ENCODE measurements at regions not wholly inside any gene's neighbourhood (a gene's known extent, or its start where the extent isn't known, plus 50 kb on each side); places are given as distances from the start of the nearest gene placed in this dataset.

- no peaks in the 10 kb centered on the region for H3K27me3 Mint-ChIP-seq (ENCODE audit: low read depth)
- H3K27ac Mint-ChIP-seq: no peak overlapping the region
- no peaks in the 10 kb centered on the region for H3K36me3 Mint-ChIP-seq (ENCODE audit: low read depth)
- no peak for DNase-seq (ENCODE audit: low spot score)
- H3K4me3 Mint-ChIP-seq: no peak overlapping the region
- peaks cover 32% of the 10 kb centered on the region for H3K9me3 Mint-ChIP-seq
- no peaks in the 10 kb centered on the region for H3K4me1 Mint-ChIP-seq (ENCODE audit: low read depth)
These were observed 231.9 kb downstream of the BMP2 start for GRCh38 chr20:6999381-6999780.

- no peak overlapping the region for H3K27ac Mint-ChIP-seq
- no peak for DNase-seq (ENCODE audit: low spot score)
- no peaks in the 10 kb centered on the region for H3K27me3 Mint-ChIP-seq (ENCODE audit: low read depth)
- no peaks in the 10 kb centered on the region for H3K36me3 Mint-ChIP-seq (ENCODE audit: low read depth)
- no peaks in the 10 kb centered on the region for H3K4me1 Mint-ChIP-seq (ENCODE audit: low read depth)
- H3K4me3 Mint-ChIP-seq: no peak overlapping the region
- H3K9me3 Mint-ChIP-seq: peaks cover 40% of the 10 kb centered on the region
These were observed 236.1 kb downstream of the BMP2 start for GRCh38 chr20:7003598-7003997.

DNA sequence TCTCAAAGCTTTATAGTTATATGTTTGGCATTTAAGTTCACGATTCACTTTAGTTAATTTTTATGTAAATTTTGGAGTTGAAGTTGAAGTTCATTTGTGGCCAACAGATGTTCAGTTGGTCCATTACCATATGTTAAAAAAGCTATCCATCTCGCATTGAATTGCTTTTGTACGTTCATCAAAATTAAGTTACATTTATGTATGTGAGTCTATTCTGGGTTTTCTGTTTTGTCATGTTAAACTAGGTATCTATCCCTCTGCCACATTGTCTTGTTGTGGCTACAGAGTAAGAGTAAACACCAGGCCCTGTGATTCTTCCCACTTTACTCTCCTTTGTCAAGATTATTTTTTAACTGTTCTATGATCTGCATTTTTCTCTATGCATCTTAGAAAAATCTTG is 237.3 kb downstream of the BMP2 start:
- Mint-ChIP-seq H3K36me3 (ENCODE audit: low read depth) (no peaks in the 10 kb centered on the region), H3K27ac (no peak overlapping the region), H3K4me1 (ENCODE audit: low read depth) (no peaks in the 10 kb centered on the region), H3K4me3 (no peak overlapping the region), H3K27me3 (ENCODE audit: low read depth) (no peaks in the 10 kb centered on the region), H3K9me3 (peaks cover 45% of the 10 kb centered on the region)
- DNase-seq (ENCODE audit: low spot score): no peak

DNA sequence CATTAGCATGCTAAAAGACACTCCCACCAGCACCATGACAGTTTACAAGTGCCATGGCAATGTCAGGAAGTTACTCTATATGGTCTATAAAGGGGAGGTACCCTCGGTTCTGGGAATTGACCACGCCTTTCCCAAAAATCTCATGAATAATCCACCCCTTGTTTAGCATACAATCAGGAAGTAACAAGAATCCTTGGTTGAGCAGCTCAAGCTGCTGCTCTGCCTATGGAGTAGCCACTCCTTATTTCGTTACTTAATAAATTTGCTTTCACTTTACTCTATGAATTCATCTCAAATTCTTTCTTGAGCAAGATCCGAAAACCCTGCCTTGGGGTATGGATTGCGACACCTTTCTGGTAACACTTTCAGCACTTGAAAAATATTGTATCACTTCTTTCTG is 243.0 kb downstream of the BMP2 start:
- H3K27me3 Mint-ChIP-seq (ENCODE audit: low read depth): no peaks in the 10 kb centered on the region
- H3K36me3 Mint-ChIP-seq (ENCODE audit: low read depth): no peaks in the 10 kb centered on the region
- no peak overlapping the region for H3K4me3 Mint-ChIP-seq
- H3K27ac Mint-ChIP-seq: no peak overlapping the region
- no peaks in the 10 kb centered on the region for H3K4me1 Mint-ChIP-seq (ENCODE audit: low read depth)
- DNase-seq (ENCODE audit: low spot score): no peak
- H3K9me3 Mint-ChIP-seq: peaks cover 43% of the 10 kb centered on the region

DNA sequence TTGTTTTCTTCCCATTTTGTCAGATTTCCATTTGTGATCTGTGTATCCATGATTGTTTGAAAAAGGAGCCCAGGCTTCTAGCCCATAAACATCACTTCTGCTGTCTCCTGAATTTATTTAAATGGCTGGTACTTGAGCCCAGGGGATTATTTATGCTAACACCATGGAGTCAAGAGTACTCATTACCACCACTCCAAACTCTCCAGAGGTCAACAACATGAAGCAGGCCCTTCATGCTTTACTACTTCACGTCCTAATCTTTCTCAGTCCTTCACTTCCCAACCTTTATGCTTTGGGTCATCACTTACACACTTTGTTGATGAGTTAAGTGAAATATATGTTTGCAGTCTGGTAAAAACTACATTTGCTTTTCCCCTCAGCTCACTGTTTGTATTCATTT is 247.8 kb downstream of the BMP2 start:
- H3K36me3 Mint-ChIP-seq (ENCODE audit: low read depth): no peaks in the 10 kb centered on the region
- DNase-seq (ENCODE audit: low spot score): no peak
- H3K9me3 Mint-ChIP-seq: peaks cover 19% of the 10 kb centered on the region
- H3K4me3 Mint-ChIP-seq: no peak overlapping the region
- H3K4me1 Mint-ChIP-seq (ENCODE audit: low read depth): no peaks in the 10 kb centered on the region
- no peak overlapping the region for H3K27ac Mint-ChIP-seq
- no peaks in the 10 kb centered on the region for H3K27me3 Mint-ChIP-seq (ENCODE audit: low read depth)

GRCh38 chr20:7022597-7022996 is 255.1 kb downstream of the BMP2 start:
- H3K36me3 Mint-ChIP-seq (ENCODE audit: low read depth): no peaks in the 10 kb centered on the region
- no peak for DNase-seq (ENCODE audit: low spot score)
- no peak overlapping the region for H3K27ac Mint-ChIP-seq
- H3K9me3 Mint-ChIP-seq: peaks cover 37% of the 10 kb centered on the region
- no peak overlapping the region for H3K4me3 Mint-ChIP-seq
- no peaks in the 10 kb centered on the region for H3K27me3 Mint-ChIP-seq (ENCODE audit: low read depth)
- H3K4me1 Mint-ChIP-seq (ENCODE audit: low read depth): no peaks in the 10 kb centered on the region

DNA sequence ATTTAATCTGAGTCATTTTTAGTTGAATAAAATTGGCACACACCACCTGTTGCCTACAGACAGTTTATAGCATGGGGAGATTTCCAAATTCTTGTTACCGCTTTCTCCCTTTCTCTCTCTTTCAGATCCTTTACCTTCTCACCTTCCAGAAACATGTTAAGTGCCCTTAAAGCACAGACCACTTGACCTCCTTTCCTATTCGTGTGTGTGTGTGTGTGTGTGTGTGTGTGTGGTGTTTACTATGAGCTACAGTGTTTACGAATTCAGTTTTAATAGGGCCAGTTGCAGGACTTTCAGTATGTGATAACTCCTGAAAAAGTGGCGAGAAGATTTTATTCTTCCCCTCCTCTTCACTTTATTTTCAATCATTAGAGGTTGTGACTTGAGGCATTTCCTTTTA is 258.1 kb downstream of the BMP2 start:
- Mint-ChIP-seq H3K36me3 (ENCODE audit: low read depth) (no peaks in the 10 kb centered on the region), H3K27me3 (ENCODE audit: low read depth) (no peaks in the 10 kb centered on the region), H3K27ac (no peak overlapping the region), H3K4me1 (ENCODE audit: low read depth) (no peaks in the 10 kb centered on the region), H3K9me3 (peaks cover 33% of the 10 kb centered on the region), H3K4me3 (no peak overlapping the region)
- DNase-seq (ENCODE audit: low spot score): no peak

- DNase-seq (ENCODE audit: low spot score): no peak
- Mint-ChIP-seq H3K36me3 (ENCODE audit: low read depth) (no peaks in the 10 kb centered on the region), H3K27me3 (ENCODE audit: low read depth) (no peaks in the 10 kb centered on the region), H3K4me3 (no peak overlapping the region), H3K27ac (no peak overlapping the region), H3K9me3 (peaks cover 21% of the 10 kb centered on the region), H3K4me1 (ENCODE audit: low read depth) (no peaks in the 10 kb centered on the region)
These were observed 261.5 kb downstream of the BMP2 start for GRCh38 chr20:7029019-7029418.

DNA sequence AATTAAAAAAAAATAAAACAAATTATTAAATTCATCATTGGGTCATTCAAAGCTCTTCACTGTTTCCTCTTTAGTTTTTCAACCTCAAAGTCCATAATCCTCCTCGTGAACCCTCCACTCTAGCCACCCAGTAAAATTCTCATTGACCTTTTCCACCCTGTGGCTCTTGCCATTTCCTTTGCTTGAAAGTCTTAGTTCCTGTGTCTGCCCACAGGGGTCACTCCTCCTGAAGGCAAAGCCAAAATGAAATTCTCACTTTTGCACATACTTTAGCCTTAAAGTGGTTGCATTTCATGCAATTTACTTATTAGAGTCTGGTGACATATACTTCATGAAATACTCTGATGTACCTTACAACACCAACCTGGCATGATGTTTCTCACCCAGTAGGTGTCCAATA is 263.7 kb downstream of the BMP2 start:
- Mint-ChIP-seq H3K4me3 (no peak overlapping the region), H3K9me3 (peaks cover 23% of the 10 kb centered on the region), H3K36me3 (ENCODE audit: low read depth) (no peaks in the 10 kb centered on the region), H3K27ac (no peak overlapping the region), H3K4me1 (ENCODE audit: low read depth) (no peaks in the 10 kb centered on the region), H3K27me3 (ENCODE audit: low read depth) (no peaks in the 10 kb centered on the region)
- DNase-seq (ENCODE audit: low spot score): no peak

- H3K27ac Mint-ChIP-seq: no peak overlapping the region
- no peaks in the 10 kb centered on the region for H3K4me1 Mint-ChIP-seq (ENCODE audit: low read depth)
- H3K27me3 Mint-ChIP-seq (ENCODE audit: low read depth): no peaks in the 10 kb centered on the region
- H3K36me3 Mint-ChIP-seq (ENCODE audit: low read depth): no peaks in the 10 kb centered on the region
- no peak for DNase-seq (ENCODE audit: low spot score)
- no peak overlapping the region for H3K4me3 Mint-ChIP-seq
- H3K9me3 Mint-ChIP-seq: peaks cover 33% of the 10 kb centered on the region
These were observed 270.5 kb downstream of the BMP2 start for GRCh38 chr20:7038029-7038428.

DNA sequence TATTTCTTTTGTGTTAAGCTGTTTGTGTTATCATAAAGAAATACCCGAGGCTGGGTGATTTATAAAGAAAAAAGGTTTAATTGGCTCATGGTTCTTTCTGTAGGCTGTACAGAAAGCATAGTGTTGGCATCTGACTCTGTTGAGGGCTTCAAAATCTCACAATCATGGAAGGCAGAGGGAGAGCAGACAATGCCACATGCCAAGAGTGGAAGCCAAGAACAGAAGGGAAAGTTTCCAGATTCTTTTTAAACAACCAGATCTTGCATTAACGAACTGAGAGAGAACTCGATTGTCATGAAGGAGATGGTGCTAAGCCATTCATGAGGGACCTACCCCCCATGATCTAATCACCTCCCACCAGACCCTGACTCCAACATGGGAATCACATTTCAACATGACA is 290.1 kb downstream of the BMP2 start:
- no peak overlapping the region for H3K4me3 Mint-ChIP-seq

GRCh38 chr20:7078804-7079203 is 311.3 kb downstream of the BMP2 start:
- no peaks in the 10 kb centered on the region for H3K4me1 Mint-ChIP-seq (ENCODE audit: low read depth)
- H3K36me3 Mint-ChIP-seq (ENCODE audit: low read depth): no peaks in the 10 kb centered on the region
- H3K27ac Mint-ChIP-seq: no peak overlapping the region
- DNase-seq (ENCODE audit: low spot score): no peak
- H3K9me3 Mint-ChIP-seq: peaks cover 11% of the 10 kb centered on the region
- H3K4me3 Mint-ChIP-seq: no peak overlapping the region
- H3K27me3 Mint-ChIP-seq (ENCODE audit: low read depth): no peaks in the 10 kb centered on the region

More for the DNA sequence above, 290.1 kb downstream of the BMP2 start:
- Mint-ChIP-seq H3K36me3 (ENCODE audit: low read depth) (no peaks in the 10 kb centered on the region), H3K27me3 (ENCODE audit: low read depth) (no peaks in the 10 kb centered on the region), H3K27ac (no peak overlapping the region), H3K9me3 (peaks cover 11% of the 10 kb centered on the region), H3K4me1 (ENCODE audit: low read depth) (no peaks in the 10 kb centered on the region)
- no peak for DNase-seq (ENCODE audit: low spot score)

- no peaks in the 10 kb centered on the region for H3K36me3 Mint-ChIP-seq (ENCODE audit: low read depth)
- H3K27ac Mint-ChIP-seq: no peak overlapping the region
- DNase-seq (ENCODE audit: low spot score): no peak
- no peaks in the 10 kb centered on the region for H3K27me3 Mint-ChIP-seq (ENCODE audit: low read depth)
- no peak overlapping the region for H3K4me3 Mint-ChIP-seq
- no peaks in the 10 kb centered on the region for H3K4me1 Mint-ChIP-seq (ENCODE audit: low read depth)
- peaks cover 15% of the 10 kb centered on the region for H3K9me3 Mint-ChIP-seq
These were observed 313.0 kb downstream of the BMP2 start for GRCh38 chr20:7080472-7080871.

- no peaks in the 10 kb centered on the region for H3K36me3 Mint-ChIP-seq (ENCODE audit: low read depth)
- H3K4me3 Mint-ChIP-seq: no peak overlapping the region
- no peaks in the 10 kb centered on the region for H3K27me3 Mint-ChIP-seq (ENCODE audit: low read depth)
- DNase-seq (ENCODE audit: low spot score): no peak
- peaks cover 9% of the 10 kb centered on the region for H3K9me3 Mint-ChIP-seq
- H3K4me1 Mint-ChIP-seq (ENCODE audit: low read depth): no peaks in the 10 kb centered on the region
- no peak overlapping the region for H3K27ac Mint-ChIP-seq
These were observed 318.0 kb downstream of the BMP2 start for GRCh38 chr20:7085467-7085866.

GRCh38 chr20:7087803-7088202 is 320.3 kb downstream of the BMP2 start:
- peaks cover 8% of the 10 kb centered on the region for H3K9me3 Mint-ChIP-seq
- no peaks in the 10 kb centered on the region for H3K4me1 Mint-ChIP-seq (ENCODE audit: low read depth)
- H3K27me3 Mint-ChIP-seq (ENCODE audit: low read depth): no peaks in the 10 kb centered on the region
- no peak overlapping the region for H3K4me3 Mint-ChIP-seq
- no peak overlapping the region for H3K27ac Mint-ChIP-seq
- no peaks in the 10 kb centered on the region for H3K36me3 Mint-ChIP-seq (ENCODE audit: low read depth)
- DNase-seq (ENCODE audit: low spot score): no peak

Data from T-helper 2 cell treated with Interferon-gamma antibody and Interleukin-4, amounts not matched to agents 5 μg/mL and 100 μg/mL, for 36 hours (primary cell).